Coronary artery (tissue), 2 donors: ENCODE measurements at regions not wholly inside any gene's neighbourhood (a gene's known extent, or its start where the extent isn't known, plus 50 kb on each side); places are given as distances from the start of the nearest gene placed in this dataset.

Source experiments
- DNase-seq: peaks from one replicate; pipeline ENCODE4 v3.0.0-alpha.2; 2017; ENCODE audit warnings: low spot score
- H3K27ac ChIP-seq, 2 donors: fragments of 200-600 bp; sonication (generic); one replicate each; pipeline ENCODE4 v1.5.1; 2016 to 2019
- H3K4me3 ChIP-seq: fragments of 200-600 bp; sonication (generic); 2 replicates; pipeline ENCODE4 v1.5.1; 2016; ENCODE audit warnings: mild to moderate bottlenecking, moderate library complexity
- TF ChIP-seq, protein P1 (sequence below): fragments of 200-600 bp; sonication (generic); IDR thresholded peaks from one replicate; pipeline ENCODE4 v1.5.1; 2019; ENCODE audit warnings: antibody characterized with exemption

GRCh38 chr14:97024300-97024699, 227.1 kb downstream of the VRK1 start:
- H3K27ac ChIP-seq, result no peak overlapping the region
- no peak overlapping the region for H3K4me3 ChIP-seq
- no peak for DNase-seq
- TF ChIP-seq, protein P1, sequence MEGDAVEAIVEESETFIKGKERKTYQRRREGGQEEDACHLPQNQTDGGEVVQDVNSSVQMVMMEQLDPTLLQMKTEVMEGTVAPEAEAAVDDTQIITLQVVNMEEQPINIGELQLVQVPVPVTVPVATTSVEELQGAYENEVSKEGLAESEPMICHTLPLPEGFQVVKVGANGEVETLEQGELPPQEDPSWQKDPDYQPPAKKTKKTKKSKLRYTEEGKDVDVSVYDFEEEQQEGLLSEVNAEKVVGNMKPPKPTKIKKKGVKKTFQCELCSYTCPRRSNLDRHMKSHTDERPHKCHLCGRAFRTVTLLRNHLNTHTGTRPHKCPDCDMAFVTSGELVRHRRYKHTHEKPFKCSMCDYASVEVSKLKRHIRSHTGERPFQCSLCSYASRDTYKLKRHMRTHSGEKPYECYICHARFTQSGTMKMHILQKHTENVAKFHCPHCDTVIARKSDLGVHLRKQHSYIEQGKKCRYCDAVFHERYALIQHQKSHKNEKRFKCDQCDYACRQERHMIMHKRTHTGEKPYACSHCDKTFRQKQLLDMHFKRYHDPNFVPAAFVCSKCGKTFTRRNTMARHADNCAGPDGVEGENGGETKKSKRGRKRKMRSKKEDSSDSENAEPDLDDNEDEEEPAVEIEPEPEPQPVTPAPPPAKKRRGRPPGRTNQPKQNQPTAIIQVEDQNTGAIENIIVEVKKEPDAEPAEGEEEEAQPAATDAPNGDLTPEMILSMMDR, result no peak

DNA sequence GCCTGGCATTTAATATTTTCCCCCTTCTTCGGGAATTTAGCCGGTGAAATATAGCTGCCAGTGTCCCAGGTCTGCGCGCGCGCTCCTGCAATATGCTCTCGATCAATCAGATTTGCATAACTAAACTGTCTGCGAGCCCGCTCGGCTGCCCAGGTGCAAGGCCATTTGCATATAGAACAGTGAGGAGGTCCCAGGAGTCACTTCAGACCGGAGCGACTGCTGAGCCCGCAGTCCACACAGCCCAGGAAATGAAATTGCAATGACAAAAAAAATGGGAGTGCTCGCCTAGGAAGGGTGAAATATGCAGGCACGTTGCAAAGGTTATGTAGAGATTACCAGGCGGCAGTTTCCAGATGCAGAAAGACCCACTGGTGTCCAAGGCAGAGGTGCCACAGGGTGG, 228.5 kb downstream of the VRK1 start:
- no peak overlapping the region for H3K4me3 ChIP-seq
- H3K27ac ChIP-seq, result no peak overlapping the region
- TF ChIP-seq, protein P1, result no peak
- no peak for DNase-seq

DNA sequence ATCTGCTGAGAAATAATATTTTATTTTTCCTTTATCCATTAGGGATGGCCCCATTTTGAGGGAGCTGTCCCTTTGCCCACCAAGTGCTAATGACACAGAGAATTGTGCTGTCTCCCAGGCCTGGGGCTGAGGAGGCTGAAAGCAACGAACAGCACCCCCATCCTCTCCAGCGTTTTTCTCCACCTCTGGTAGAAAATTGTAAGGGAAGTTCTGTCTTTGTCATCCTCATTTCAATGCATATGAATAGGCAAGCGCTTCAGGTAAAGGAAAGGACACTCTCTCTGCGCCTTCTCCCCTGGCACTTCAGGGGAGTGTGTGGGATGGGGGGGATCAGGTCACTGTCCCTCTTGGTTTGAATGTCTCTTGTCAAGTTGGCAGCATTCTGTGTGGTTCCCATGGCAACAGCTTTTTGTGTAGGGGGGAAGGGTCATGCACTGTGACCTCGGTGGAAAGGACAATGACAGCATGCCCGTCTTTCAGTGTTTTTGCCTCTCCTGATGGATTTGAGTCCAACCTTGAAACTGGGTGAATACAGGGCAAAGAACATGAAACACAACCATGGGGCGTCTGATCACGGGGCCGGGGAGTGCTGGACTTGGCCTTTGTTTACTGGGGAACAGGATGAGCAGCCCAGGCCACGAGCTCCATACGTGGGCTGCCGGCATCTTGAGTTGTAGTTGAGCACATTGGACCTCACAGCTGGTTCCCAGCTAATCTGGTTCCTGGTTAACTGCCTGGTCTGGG, 230.2 kb downstream of the VRK1 start:
- Histone ChIP-seq H3K27ac (no peak overlapping the region), H3K4me3 (no peak overlapping the region)
- no peak for DNase-seq
- TF ChIP-seq, protein P1, result no peak

- no peak overlapping the region for H3K4me3 ChIP-seq
- TF ChIP-seq, protein P1, result no peak
- no peak overlapping the region for H3K27ac ChIP-seq
- DNase-seq, result no peak
Measured at GRCh38 chr14:97028382-97028781, 231.2 kb downstream of the VRK1 start.

DNA sequence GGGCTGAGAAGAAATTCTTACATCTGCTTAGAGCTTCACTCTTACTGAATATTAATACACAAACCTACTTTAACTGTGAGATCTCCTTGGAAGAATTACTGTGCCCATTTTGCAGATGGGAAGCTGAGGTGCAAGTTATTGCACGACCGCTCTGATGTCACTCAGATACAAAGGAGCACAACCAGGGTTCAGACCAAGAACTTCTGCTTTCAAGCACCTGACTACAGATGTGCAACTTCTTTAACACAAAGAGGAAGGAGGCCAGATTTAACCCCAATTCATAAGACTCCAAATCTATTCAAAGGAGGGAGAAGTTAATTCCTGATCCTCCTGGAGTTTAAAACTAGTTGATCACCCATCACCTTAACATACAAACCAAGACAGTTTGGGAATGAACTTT, 232.6 kb downstream of the VRK1 start:
- no peak for DNase-seq
- no peak overlapping the region for H3K27ac ChIP-seq
- TF ChIP-seq, protein P1, result no peak
- no peak overlapping the region for H3K4me3 ChIP-seq

GRCh38 chr14:97031530-97031929, 234.3 kb downstream of the VRK1 start:
- TF ChIP-seq, protein P1, result no peak
- no peak overlapping the region for H3K4me3 ChIP-seq
- no peak overlapping the region for H3K27ac ChIP-seq
- DNase-seq, result no peak

GRCh38 chr14:97033556-97034081, 236.4 kb downstream of the VRK1 start:
- no peak for DNase-seq
- TF ChIP-seq, protein P1, result no peak
- Histone ChIP-seq H3K4me3 (peak overlapping the region; percentile 26), H3K27ac (no peak overlapping the region)
